H1 (cell line): ENCODE measurements at regions not wholly inside any gene's neighbourhood (a gene's known extent, or its start where the extent isn't known, plus 50 kb on each side); places are given as distances from the start of the nearest gene placed in this dataset.

Source experiments
- CTCF ChIA-PET: fragments of 300-600 bp; sonication (Branson Sonifier 250); formaldehyde crosslinking; loops from one replicate; lab custom pipeline; 2021; ENCODE audit not compliant: partially characterized antibody; lab: Charles Lee
- POLR2A ChIA-PET: fragments of 300-600 bp; sonication (Branson Sonifier 250); formaldehyde crosslinking; loops from one replicate; lab custom pipeline; 2021; ENCODE audit warnings: inconsistent platforms; ENCODE audit not compliant: partially characterized antibody; lab: Charles Lee
- DNase-seq, 2 experiments: peaks; one replicate each; pipeline versions ENCODE4 v3.0.0 to v3.0.0-alpha.2; 2010 to 2022; ENCODE audit warnings: low spot score in 2 of 2, low read depth in 1 of 2, mixed read lengths in 1 of 2
- FAIRE-seq: peaks from 2 replicates; lab custom pipeline; 2011; peaks lifted over from hg19 to GRCh38; lab: Jason Lieb, UNC
- H2AFZ ChIP-seq: 2 replicates; pipeline ENCODE4 v1.8.1; 2012; ENCODE audit warnings: low read length, inconsistent platforms
- H2AK5ac ChIP-seq: 2 replicates; pipeline ENCODE4 v1.6.1; 2013; ENCODE audit warnings: low read depth, low read length
- H2BK120ac ChIP-seq: replicated peaks from 2 replicates; pipeline ENCODE3; 2013; ENCODE audit warnings: low read depth, low read length, inconsistent platforms
- H2BK12ac ChIP-seq: 2 replicates; pipeline ENCODE4 v1.6.1; 2013; ENCODE audit warnings: low read depth, low read length
- H2BK15ac ChIP-seq: 2 replicates; pipeline ENCODE4 v1.6.1; 2013; ENCODE audit warnings: low read length
- H2BK20ac ChIP-seq: 2 replicates; pipeline ENCODE4 v1.6.1; 2013; ENCODE audit warnings: low read length
- H2BK5ac ChIP-seq: 2 replicates; pipeline ENCODE4 v1.6.1; 2013; ENCODE audit warnings: low read depth, low read length
- H3K14ac ChIP-seq: 2 replicates; pipeline ENCODE4 v1.6.1; 2013; ENCODE audit warnings: inconsistent platforms; ENCODE audit not compliant: insufficient read length
- H3K18ac ChIP-seq: 2 replicates; pipeline ENCODE4 v1.6.1; 2013; ENCODE audit warnings: low read length; ENCODE audit errors: extremely low read depth
- H3K23ac ChIP-seq: 2 replicates; pipeline ENCODE4 v1.6.1; 2013; ENCODE audit warnings: inconsistent platforms; ENCODE audit not compliant: insufficient read length
- H3K23me2 ChIP-seq: 2 replicates; pipeline ENCODE4 v1.6.1; 2013; ENCODE audit warnings: low read depth, low read length
- H3K27ac ChIP-seq: 2 replicates; pipeline ENCODE4 v1.6.1; 2011; ENCODE audit warnings: low read depth, low read length, inconsistent platforms
- H3K27me3 ChIP-seq, 4 experiments: replicated peaks in 1 of 4; 1 replicate in 1 of 4; 2 replicates in 3 of 4; pipeline versions ENCODE4 v1.6.1 to v1.8.1; 2011 to 2013; ENCODE audit warnings: low read length in 3 of 4, mild to moderate bottlenecking in 3 of 4, inconsistent platforms in 2 of 4, mixed read lengths in 2 of 4, moderate library complexity in 1 of 4; ENCODE audit not compliant: control insufficient read depth in 3 of 4, insufficient read depth in 3 of 4; ENCODE audit errors: extremely low read depth in 1 of 4
- H3K36me3 ChIP-seq, 4 experiments: 2 replicates each; pipeline versions ENCODE4 v1.6.1 to v1.8.1; 2011 to 2013; ENCODE audit warnings: mild to moderate bottlenecking in 4 of 4, low read length in 3 of 4, moderate library complexity in 2 of 4, control low read depth in 1 of 4, inconsistent platforms in 1 of 4; ENCODE audit not compliant: insufficient read depth in 4 of 4, control insufficient read depth in 2 of 4
- H3K4ac ChIP-seq: replicated peaks from 2 replicates; pipeline ENCODE3; 2013; ENCODE audit warnings: low read length, low read depth, mixed read lengths, inconsistent platforms; ENCODE audit not compliant: insufficient read length
- H3K4me1 ChIP-seq, 4 experiments: replicated peaks in 1 of 4; 1 replicate in 1 of 4; 2 replicates in 3 of 4; pipeline versions ENCODE4 v1.6.1 to v1.8.1; 2011 to 2013; ENCODE audit warnings: low read length in 3 of 4, inconsistent platforms in 2 of 4, mixed read lengths in 1 of 4; ENCODE audit not compliant: insufficient read depth in 4 of 4, control insufficient read depth in 3 of 4
- H3K4me2 ChIP-seq, 2 experiments: 2 replicates each; pipeline versions ENCODE4 v1.6.1 to v1.8.1; 2011 to 2013; ENCODE audit warnings: low read depth in 2 of 2, low read length in 2 of 2, control low read depth in 1 of 2, inconsistent platforms in 1 of 2, mild to moderate bottlenecking in 1 of 2; ENCODE audit not compliant: insufficient read depth in 1 of 2
- H3K4me3 ChIP-seq, 4 experiments: fragments of 200-600, 300-600 bp in 1 of 4; sonication (generic), shearing (Covaris generic), sonication (Bioruptor Twin) in 1 of 4; 2 replicates each; pipeline versions ENCODE4 v1.5.1 to v1.8.1; 2011 to 2016; ENCODE audit warnings: low read length in 4 of 4, low read depth in 3 of 4, control low read depth in 2 of 4, inconsistent platforms in 2 of 4, mild to moderate bottlenecking in 2 of 4, mixed read lengths in 1 of 4, moderate library complexity in 1 of 4; ENCODE audit not compliant: insufficient read depth in 2 of 4; ENCODE audit errors: extremely low read depth in 1 of 4
- H3K56ac ChIP-seq: replicated peaks from 2 replicates; pipeline ENCODE3; 2013; ENCODE audit warnings: low read depth, mild to moderate bottlenecking, mixed read lengths, low read length, inconsistent platforms; ENCODE audit not compliant: insufficient read length
- H3K79me1 ChIP-seq: 2 replicates; pipeline ENCODE4 v1.6.1; 2013; ENCODE audit warnings: low read depth, low read length, control low read depth
- H3K79me2 ChIP-seq, 2 experiments: 2 replicates each; pipeline versions ENCODE4 v1.6.1 to v1.8.1; 2012 to 2013; ENCODE audit warnings: low read length in 2 of 2, mild to moderate bottlenecking in 2 of 2, inconsistent platforms in 1 of 2; ENCODE audit not compliant: insufficient read depth in 2 of 2, control insufficient read depth in 1 of 2
- H3K9ac ChIP-seq, 4 experiments: replicated peaks in 1 of 4; 1 replicate in 1 of 4; 2 replicates in 3 of 4; pipeline versions ENCODE4 v1.6.1 to v1.8.1; 2011 to 2013; ENCODE audit warnings: low read depth in 3 of 4, low read length in 3 of 4, control low read depth in 2 of 4, mild to moderate bottlenecking in 2 of 4, moderate library complexity in 2 of 4, inconsistent platforms in 1 of 4; ENCODE audit errors: extremely low read depth in 1 of 4
- H3K9me3 ChIP-seq, 2 experiments: 2 replicates each; pipeline versions ENCODE4 v1.6.1 to v1.8.1; 2012 to 2013; ENCODE audit warnings: mild to moderate bottlenecking in 2 of 2, moderate library complexity in 2 of 2, control low read depth in 1 of 2, inconsistent platforms in 1 of 2, low read depth in 1 of 2, low read length in 1 of 2, mixed read lengths in 1 of 2; ENCODE audit not compliant: insufficient read depth in 2 of 2
- H4K20me1 ChIP-seq, 2 experiments: replicated peaks in 1 of 2; 2 replicates each; pipeline versions ENCODE3 to v1.8.1; 2011 to 2013; ENCODE audit warnings: inconsistent platforms in 2 of 2, low read length in 2 of 2, mild to moderate bottlenecking in 1 of 2; ENCODE audit not compliant: insufficient read depth in 2 of 2, control insufficient read depth in 1 of 2
- H4K5ac ChIP-seq: 2 replicates; pipeline ENCODE4 v1.6.1; 2013; ENCODE audit warnings: low read length, low read depth, mixed read lengths, inconsistent platforms; ENCODE audit not compliant: insufficient read length
- H4K8ac ChIP-seq: 2 replicates; pipeline ENCODE4 v1.8.0; 2013; ENCODE audit warnings: mild to moderate bottlenecking, moderate library complexity, low read length, inconsistent platforms; ENCODE audit not compliant: insufficient read depth; ENCODE audit errors: extremely low read depth
- H4K91ac ChIP-seq: replicated peaks from 2 replicates; pipeline ENCODE3; 2013; ENCODE audit warnings: low read length, mixed read lengths, inconsistent platforms; ENCODE audit not compliant: insufficient read length
- CEBPB ChIP-seq: IDR thresholded peaks from 2 replicates; pipeline ENCODE4 v1.6.1; 2012; ENCODE audit warnings: low read depth, low read length
- CHD2 ChIP-seq: IDR thresholded peaks from 2 replicates; pipeline ENCODE4 v1.6.1; 2012; ENCODE audit warnings: low read length, improper control_type of control experiment
- CREB1 ChIP-seq: IDR thresholded peaks from 2 replicates; pipeline ENCODE4 v1.6.1; 2012; ENCODE audit warnings: inconsistent platforms
- CTBP2 ChIP-seq: IDR thresholded peaks from 2 replicates; pipeline ENCODE4 v1.7.0; 2011; ENCODE audit warnings: borderline replicate concordance, mild to moderate bottlenecking, moderate library complexity, mixed read lengths, low read length; ENCODE audit not compliant: insufficient read depth, insufficient read length
- EGR1 ChIP-seq: IDR thresholded peaks from 2 replicates; pipeline ENCODE4 v1.6.1; 2011; ENCODE audit warnings: low read depth, low read length, borderline replicate concordance
- EP300 ChIP-seq, 2 experiments: IDR thresholded peaks; 1 replicate in 1 of 2; 2 replicates in 1 of 2; pipeline ENCODE4 v1.6.1; 2011 to 2012; ENCODE audit warnings: low read depth in 2 of 2, low read length in 2 of 2, mild to moderate bottlenecking in 2 of 2, borderline replicate concordance in 1 of 2, inconsistent platforms in 1 of 2, moderate library complexity in 1 of 2
- NANOG ChIP-seq: IDR thresholded peaks from 2 replicates; pipeline ENCODE4 v1.6.1; 2011; ENCODE audit warnings: low read length, low read depth, mild to moderate bottlenecking, inconsistent platforms; ENCODE audit not compliant: insufficient read depth, poor library complexity, severe bottlenecking
- NRF1 ChIP-seq: IDR thresholded peaks from 2 replicates; pipeline ENCODE4 v1.6.1; 2011; ENCODE audit warnings: mild to moderate bottlenecking, low read depth, low read length, improper control_type of control experiment
- POU5F1 ChIP-seq: IDR thresholded peaks from 2 replicates; pipeline ENCODE4 v1.6.1; 2011; ENCODE audit warnings: low read depth, mild to moderate bottlenecking, low read length, moderate library complexity
- SAP30 ChIP-seq: fragments of 300-600 bp; sonication (generic); IDR thresholded peaks from 2 replicates; pipeline ENCODE4 v1.7.1; 2012; ENCODE audit warnings: low read length, moderate library complexity, mild to moderate bottlenecking, inconsistent platforms; ENCODE audit not compliant: insufficient read depth, insufficient replicate concordance
- SIN3A ChIP-seq, 2 experiments: IDR thresholded peaks in 1 of 2; conservative IDR thresholded peaks in 1 of 2; 2 replicates each; pipeline ENCODE4 v1.6.1; 2011 to 2012; ENCODE audit warnings: low read length in 2 of 2, improper control_type of control experiment in 1 of 2, low read depth in 1 of 2, mild to moderate bottlenecking in 1 of 2
- SP4 ChIP-seq: IDR thresholded peaks from 2 replicates; pipeline ENCODE4 v1.6.1; 2012; ENCODE audit warnings: low read length, inconsistent platforms
- SUZ12 ChIP-seq: fragments of 200-600 bp; sonication (generic); IDR thresholded peaks from 2 replicates; pipeline ENCODE4 v1.6.1; 2012; ENCODE audit warnings: mild to moderate bottlenecking, inconsistent platforms, low read length, moderate library complexity, mixed read lengths
- TCF12 ChIP-seq: IDR thresholded peaks from 2 replicates; pipeline ENCODE4 v1.6.1; 2011; ENCODE audit warnings: low read depth, mild to moderate bottlenecking, low read length

- H4K8ac ChIP-seq = no peak overlapping the region
- no peak for DNase-seq
- no peak for FAIRE-seq
- no peak overlapping the region for H2BK20ac ChIP-seq
- no peaks in the 10 kb centered on the region for H3K79me2 ChIP-seq
- no peaks in the 10 kb centered on the region for H3K79me1 ChIP-seq
- no peak overlapping the region for H2BK15ac ChIP-seq
- H3K4me2 ChIP-seq = no peak overlapping the region
- H3K27me3 ChIP-seq = no peaks in the 10 kb centered on the region
- H2AFZ ChIP-seq = no peak overlapping the region
- TF ChIP-seq CTBP2 (no peak), NRF1 (no peak), SUZ12 (no peak), SP4 (no peak), EP300 (IDR thresholded peaks at IDR 0.05; ENCODE audit: borderline replicate concordance in 1 of 2, low read depth in 2 of 2, low read length in 2 of 2) (no peak), SAP30 (no peak), POU5F1 (no peak), EGR1 (no peak), CHD2 (no peak), SIN3A (conservative IDR thresholded peaks at IDR 0.05 in 1 of 2, IDR thresholded peaks at IDR 0.05 in 1 of 2; ENCODE audit: low read depth in 1 of 2, low read length in 2 of 2) (no peak), TCF12 (no peak), NANOG (no peak), CEBPB (no peak), CREB1 (no peak)
- TF ChIP-seq, all 59 proteins: peak for 0
- CTCF ChIA-PET = no interaction called here
- Histone ChIP-seq H2BK12ac (no peak overlapping the region), H3K4me1 (no peaks in the 10 kb centered on the region), H2BK5ac (no peak overlapping the region), H2AK5ac (no peak overlapping the region), H3K18ac (no peak overlapping the region), H4K91ac (no peak overlapping the region), H2BK120ac (no peak overlapping the region), H3K9me3 (no peaks in the 10 kb centered on the region), H3K23me2 (no peaks in the 10 kb centered on the region), H4K20me1 (no peaks in the 10 kb centered on the region), H3K27ac (no peak overlapping the region), H3K23ac (no peak overlapping the region), H3K14ac (no peak overlapping the region), H3K4ac (no peak overlapping the region), H3K56ac (no peak overlapping the region), H3K36me3 (no peaks in the 10 kb centered on the region), H3K4me3 (no peak overlapping the region), H3K9ac (no peak overlapping the region), H4K5ac (no peak overlapping the region)
- POLR2A ChIA-PET = no interaction called here
Observed at GRCh38 chr14:56386024-56386423, 193.6 kb upstream of the TMEM260 start.
